Hematopoietic multipotent progenitor cell treated with erythropoietin and hydrocortisone succinate and interleukin-3 and kit ligand, for 6 days (in vitro differentiated cells): ENCODE measurements at regions not wholly inside any gene's neighbourhood (a gene's known extent, or its start where the extent isn't known, plus 50 kb on each side); places are given as distances from the start of the nearest gene placed in this dataset.
"Not testable (repeated sequence)": the region's sequence is repeated elsewhere in the genome, so short reads cannot be mapped to it uniquely, and the experiment has no call there.

ENCODE experiments used
- DNase-seq: peaks from one replicate; pipeline ENCODE4 v3.0.0-alpha.2; 2015

DNA sequence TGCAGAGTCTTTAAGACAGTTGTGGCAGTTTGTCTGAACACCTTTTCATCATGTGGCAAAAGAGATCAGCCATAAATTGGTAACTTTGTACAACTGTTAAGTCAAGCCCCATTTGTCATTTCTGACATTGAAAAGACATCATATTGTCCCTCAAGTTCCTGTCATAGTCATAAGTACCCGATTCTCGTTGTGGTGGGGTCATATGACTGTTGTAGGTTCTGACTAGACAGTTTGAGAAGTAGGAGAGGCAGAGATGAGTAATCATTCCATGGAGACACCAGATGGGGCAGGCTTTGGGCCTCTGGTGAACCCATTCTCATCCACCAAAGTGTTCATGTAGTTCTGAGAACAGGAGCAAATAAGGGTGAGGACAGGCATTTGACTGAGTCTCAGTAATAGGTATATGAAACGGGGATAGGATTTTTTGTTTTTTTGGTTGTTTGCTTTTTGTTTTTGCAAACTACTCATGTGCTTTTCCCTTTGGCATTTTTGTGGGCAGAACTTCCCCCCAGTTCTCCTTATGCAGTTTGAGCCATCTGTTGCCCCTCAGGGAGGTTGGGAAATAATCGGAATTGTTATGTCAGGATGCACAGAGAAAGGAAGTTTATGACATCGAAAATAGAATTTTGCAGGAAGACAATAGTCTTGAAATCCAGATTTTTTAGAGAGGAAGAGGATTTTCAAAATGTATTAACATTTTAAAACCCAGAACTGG is 86.9 kb upstream of the KCNE2 start:
- DNase-seq = no peak

DNA sequence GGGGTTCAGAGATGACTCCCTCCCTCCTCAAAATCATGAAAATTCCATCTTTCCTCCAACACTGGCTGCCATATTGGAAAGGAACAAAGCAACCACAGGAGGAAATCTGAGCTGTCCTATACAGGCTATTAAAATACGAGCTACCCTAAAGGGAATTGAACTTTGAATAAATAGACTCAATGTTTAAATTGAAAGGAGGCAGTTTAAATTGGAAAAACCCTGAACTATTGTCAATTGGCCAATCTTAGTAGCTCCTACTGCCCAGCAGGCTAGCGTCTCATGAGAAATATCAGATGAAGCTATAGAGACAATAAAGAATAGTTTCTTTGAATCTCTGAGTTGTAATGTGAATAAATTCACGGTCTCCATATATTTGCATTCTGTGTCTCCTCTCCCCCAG is 85.4 kb upstream of the KCNE2 start:
- DNase-seq = no peak

DNA sequence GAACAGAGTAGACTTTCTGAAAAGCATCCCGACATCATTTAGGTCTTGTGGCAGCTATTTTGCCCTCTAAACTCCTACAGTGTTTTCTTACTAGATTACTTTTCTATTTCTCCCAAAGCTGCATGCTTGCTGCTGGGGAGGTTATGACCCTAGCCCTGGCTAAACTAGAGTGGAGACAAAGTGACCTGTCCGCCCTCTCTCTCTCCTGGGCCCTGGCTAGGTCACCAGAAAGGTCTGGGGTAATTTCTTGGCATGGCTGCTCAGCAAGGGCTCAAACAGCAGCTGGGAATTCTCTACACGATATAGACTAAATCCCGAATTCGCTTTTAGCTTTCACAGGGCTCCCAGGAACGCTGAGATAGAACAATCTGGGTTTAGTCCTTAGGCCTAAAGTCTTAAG is 84.5 kb upstream of the KCNE2 start:
- DNase-seq = no peak

DNA sequence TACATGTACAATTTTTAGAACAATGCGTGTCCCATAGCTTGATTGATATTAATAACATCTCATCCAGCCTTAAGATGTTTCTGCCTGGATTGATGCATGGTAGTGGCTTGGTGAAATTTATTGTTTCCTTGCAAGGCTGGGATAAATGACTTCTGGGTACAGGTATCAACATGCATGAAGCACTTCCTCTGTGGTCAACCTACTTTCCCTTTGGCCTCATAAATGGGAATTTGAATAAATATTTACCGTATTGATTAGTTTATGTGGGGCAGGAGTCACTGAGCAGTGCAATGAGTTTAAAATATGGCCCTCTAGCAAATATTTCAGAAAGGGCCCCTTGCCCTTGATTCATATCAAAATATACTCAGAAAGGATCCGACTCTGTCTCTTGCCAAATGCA is 83.9 kb upstream of the KCNE2 start:
- no peak for DNase-seq

DNA sequence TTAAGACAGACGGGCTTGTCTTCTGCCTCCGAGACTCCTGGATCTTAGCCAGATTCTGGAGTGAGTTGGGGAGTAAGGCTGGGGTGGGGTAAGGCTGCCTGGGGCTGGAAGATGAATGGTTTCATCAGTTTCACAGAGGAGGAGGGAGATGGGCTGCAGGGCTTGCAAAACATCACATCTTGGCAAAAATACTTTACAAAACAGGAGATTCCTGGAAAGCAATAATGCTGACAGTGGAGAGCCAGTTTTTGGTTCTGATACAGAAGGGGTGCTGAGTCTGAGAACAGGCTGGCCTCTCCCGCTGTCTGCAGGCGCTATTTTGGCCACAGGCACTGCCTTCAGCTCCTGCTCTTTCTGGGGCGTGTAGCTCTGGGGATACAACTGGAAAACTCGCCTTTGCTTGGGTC is 83.4 kb upstream of the KCNE2 start:
- DNase-seq = no peak

DNA sequence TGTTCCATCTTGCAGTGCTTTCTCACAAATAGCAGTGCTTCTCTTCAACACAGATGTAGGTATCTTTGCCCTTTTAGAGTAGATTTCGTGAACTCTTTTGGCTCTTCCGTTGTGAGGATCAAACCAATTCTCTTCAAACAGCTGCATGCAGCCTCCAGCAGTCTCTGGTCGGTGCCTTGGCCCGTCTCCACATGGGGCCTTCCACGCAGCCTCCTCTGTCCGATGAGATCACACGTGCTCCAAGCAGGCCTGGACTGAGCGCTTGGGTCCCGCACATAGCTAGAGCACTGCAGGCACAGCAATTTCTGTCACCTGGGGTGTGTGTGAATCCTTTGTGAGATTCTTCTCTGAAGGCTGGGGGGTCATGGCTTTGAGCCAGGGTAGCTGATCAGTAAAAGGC is 82.8 kb upstream of the KCNE2 start:
- no peak for DNase-seq

DNA sequence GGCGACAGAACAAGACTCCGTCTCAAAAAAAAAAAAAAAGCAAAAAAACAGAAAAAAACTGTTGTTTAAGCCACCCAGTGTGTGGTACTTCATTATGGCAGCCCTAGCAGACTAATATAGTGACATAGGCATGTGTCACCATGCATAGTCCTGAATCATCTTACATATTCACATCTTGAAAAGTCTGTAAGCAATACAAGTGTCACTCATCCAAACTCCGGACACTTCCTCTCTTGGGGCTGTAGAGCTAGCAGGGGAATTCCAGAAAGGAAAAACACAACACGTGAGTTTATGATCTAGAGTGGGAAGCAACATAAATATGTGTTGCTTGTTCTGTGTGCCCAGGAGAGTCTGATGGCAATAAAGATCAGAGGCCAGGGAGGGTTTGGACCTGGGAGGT is 81.6 kb upstream of the KCNE2 start:
- DNase-seq = no peak

DNA sequence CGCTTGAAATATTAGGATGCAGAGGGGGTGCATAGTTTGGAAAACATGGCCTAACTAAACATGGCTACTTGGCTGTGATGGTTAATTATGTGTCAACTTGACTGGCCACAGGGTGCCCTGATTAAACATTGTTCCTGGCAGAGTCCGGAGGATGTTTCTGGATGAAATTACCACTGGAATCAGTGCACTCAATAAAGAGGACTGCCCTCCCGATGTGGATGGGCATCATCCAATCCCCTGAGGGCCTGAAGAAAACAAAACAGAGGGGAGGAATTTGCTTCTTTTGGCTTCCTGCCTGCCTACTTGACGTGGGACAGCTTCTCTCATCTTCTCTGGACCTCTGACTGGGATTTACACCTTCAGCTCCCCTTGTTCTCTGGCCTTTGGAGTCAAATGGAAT is 79.1 kb upstream of the KCNE2 start:
- no peak for DNase-seq

DNA sequence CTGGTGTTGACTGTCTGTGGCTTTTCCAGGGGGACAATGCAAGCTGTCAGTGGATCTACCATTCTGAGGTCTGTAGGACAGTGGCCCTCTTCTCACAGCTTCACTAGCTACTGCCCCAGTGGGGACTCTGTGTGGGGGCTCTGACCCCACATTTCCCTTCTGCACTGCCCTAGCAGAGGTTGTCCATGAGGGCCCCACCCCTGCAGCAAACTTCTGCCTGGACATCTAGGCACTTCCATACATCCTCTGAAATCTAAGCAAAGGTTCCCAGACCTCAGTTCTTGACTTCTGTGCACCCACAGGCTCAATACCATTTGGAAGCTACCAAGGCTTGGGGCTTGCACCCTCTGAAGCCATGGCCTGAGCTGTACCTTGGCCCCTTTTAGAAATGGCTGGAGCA is 75.8 kb upstream of the KCNE2 start:
- DNase-seq = not testable (repeated sequence)

DNA sequence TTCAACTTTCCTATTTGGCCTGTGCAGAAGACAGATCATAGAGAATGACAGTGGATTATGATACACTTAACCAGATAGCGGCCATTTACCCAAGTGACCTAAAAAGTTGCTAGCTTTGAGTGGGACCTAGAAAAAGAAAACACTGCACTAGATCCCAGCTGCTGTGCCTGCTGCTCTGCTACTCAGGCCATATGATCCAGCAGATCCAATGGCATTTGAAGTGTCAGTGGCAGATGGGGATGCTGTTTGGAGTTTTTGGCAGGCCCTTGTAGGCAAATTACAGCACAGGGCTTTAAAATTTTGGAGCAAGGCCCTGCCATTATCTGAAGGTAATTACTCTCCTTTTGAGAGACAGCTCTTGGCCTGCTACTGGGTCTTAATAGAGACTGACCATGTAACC is 74.0 kb upstream of the KCNE2 start:
- DNase-seq = no peak

DNA sequence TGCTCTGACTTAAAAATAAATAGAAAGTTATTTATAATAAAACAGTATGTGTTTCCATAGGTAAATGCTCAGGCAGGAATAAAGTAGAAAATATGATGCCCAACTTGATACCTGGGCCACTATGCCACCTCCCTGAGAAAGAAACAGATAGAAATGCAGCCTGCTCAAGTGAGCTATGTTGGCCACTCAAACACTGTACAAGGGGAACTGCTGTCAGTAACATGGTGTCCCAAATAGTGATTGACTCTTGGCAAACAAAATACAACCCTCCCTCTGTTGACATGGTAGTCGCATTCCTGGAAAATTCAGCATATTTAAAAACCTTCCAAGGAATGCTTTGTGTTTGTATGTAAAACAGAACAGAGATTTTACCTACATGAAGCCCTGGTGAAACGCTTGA is 66.9 kb upstream of the KCNE2 start:
- DNase-seq = no peak

DNA sequence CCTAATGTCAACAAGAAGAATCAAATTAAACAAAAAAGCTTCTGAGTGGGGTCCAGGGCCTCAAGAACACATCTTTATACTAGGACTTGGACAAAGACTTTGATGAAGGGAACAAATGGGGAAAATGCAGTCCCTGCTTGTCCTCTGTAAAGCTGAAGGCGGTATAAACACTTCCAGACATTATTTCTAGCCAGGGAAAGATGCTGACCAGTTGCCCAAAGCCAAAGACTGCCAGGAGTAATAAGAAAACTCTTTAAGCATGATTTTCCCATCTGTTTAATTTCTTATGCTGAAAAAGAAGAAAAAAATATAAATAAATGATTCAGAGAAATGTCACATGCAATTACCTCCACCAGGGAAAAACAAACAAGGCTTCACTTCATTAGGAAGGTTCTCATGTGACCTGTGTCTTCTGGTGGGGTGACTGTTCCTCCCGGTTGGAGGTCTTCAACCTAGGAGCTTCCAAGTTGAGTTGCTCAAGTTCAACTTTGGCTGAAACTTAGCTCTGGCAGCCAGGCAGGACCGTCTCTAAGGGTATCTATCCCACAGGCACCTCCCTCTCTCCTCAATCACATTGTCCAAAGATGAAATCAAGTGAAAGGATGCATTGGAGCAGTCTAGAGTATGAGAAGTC is 65.2 kb upstream of the KCNE2 start:
- DNase-seq = no peak

DNA sequence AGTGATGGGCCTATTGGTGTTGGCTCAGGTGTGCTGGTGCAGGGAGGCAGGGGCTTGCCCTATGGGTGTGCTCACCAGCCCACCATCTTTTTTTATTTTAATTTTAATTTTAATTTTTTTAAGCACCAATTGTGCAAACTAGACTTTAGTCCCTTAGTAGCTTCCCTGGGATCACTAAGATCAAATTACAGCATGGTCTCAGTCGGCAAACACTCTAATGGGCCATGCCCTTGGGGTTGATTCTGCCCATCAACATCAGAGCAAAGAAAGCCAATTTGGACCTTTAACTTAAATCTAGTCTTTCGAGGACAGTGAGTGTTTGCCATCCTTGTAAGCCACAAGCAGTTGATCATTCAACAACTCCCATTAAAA is 64.7 kb upstream of the KCNE2 start:
- DNase-seq = no peak

DNA sequence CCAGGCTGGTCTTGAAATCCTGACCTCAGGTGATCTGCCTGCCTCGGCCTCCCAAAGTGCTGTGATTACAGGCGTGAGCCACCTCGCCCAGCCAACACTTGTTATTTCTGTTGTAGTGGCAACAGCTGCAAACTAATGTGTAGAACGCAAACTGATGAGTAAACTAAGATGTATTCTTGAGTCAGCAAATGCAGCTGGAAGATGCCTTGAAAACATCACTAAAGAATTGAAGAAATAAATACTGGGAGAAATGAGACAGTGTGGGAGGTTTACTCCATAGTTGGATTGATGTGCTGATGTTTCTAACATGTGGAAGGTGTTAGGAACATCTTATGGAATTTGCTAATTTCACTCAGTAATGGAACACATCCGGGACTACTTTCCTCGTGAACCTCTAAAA is 61.3 kb upstream of the KCNE2 start:
- DNase-seq = no peak

DNA sequence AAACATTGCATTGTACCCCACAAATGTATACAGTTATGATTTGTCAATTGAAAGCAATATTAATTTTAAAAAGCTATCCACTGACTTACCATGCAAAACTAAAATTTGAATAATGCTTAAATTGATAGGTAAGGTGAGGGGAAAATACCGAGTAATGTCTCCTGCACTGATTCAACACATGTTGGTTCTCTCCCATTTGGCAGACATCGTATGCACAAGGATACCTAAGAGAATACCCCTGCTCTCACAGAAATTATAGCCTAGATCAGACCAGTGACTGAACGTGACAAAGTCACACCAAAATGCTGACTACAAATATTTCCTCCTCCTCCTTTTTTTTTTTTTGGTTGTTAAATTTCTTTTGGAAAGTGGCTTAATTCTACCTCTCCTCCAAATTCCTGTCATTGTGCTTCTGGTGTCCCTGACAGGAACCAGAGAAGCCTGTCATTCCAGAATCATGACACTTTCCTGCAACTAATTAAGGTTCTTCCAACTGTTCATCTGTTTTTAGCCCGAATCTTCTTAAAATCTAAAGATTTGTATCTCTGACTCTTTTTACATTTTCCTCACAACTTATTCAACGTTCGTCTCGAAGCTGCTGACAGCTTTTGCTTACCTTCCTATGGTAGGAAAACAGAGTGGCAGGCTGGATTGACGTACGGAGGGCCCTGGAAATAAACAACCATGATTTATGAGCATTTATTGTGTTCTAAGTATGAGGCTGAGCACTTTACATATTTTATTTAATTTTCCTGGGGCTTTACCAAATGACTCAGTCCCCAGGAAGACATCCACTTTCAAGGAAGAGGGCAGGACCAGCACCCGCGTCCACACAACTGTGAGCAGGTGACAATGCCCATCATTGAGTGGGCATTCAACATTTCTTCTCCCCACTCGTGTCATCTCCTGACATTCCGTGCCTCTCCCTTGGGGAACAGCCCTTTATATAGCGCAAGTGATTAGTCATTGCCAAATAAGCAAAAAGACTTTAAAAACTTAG is 57.9 kb upstream of the KCNE2 start:
- DNase-seq = no peak

DNA sequence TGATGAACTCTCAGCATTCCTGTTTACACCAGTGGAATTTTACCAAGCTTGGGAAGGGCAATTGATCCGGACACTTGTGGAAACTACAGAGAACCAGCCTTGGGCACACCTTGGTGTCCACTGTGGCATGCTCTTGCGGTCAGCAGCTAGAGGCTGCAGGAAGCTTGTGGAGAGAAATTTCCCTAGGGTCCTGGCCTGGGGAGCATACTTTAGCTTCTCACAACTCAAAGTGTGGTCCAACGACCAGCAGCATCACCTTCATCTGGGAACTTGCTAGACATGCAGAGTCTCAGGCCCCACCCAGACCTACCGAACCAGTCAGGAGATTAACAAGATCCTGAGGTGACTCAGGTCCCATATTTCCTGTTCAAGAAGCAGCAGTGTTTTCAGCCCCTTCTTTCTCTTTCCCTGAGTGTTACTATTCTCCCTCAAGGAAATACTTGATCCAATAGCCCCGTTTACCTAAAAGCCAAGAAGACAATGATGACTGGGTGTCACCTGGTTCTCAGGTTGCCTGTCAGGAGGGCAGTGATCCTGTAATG is 55.7 kb upstream of the KCNE2 start:
- no peak for DNase-seq

DNA sequence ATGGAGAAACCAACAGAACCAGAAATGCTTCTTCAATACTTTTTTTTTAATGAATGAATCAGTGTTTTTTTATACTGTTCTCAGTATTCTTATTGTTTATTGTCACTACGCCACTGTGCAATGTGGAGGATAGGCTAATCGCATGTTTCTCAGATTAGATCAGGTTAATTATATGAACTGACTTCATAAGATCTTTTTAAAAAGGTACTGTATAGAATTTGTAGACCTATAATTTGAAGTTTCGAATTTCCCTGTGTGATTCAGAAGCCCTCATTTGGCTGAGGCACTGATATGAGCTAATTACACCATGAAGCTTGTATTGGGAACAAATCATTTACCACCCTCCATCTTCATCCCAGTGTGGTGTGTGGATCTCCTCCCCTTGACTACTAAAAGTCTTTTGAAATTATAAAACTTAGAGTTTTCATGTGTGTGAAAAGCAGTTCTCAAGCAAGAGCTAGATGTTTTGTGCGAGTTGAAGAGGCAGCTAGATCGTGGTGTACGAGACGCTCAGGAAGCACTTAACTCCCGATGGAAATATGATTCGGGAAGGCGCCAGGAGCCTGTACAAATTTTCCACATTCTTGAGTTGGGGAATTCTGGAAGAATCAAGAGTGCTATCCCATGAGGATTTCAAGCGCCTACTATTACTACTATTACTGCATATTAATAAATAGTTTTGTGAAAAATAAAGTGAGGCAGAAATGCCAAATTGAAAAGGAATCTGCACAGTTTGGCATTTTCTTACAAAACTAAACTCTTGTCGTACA is 52.1 kb upstream of the KCNE2 start:
- DNase-seq = no peak

DNA sequence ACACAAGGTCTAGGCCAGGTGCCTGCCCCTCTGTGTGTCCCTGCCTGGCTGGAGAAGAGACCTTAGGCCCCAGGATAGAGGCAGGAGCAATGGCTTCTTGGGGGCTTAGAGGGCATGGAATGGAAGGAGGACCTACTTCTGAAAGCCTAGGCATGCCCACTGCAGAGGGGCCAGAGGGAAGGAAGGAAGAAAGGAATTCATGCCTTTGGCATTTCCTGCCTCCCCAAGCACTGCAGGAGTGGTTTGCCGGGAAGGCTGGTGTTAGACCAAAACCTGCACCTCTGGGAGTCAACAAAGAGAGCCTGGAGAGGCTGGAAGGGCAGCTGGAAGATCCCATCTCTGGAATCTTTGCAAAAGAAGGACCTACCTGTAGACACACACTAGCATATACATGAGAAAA is 50.7 kb upstream of the KCNE2 start:
- DNase-seq = no peak
